HG02623 (cell line): ENCODE measurements at regions not wholly inside any gene's neighbourhood (a gene's known extent, or its start where the extent isn't known, plus 50 kb on each side); places are given as distances from the start of the nearest gene placed in this dataset.
"Not testable (repeated sequence)": the region's sequence is repeated elsewhere in the genome, so short reads cannot be mapped to it uniquely, and the experiment has no call there.

Experiments
- ATAC-seq: cut with Tn5 transposase; IDR thresholded peaks from one replicate; pipeline ENCODE4 v1.9.1; 2021; ENCODE audit warnings: moderate library complexity; ENCODE audit not compliant: unreplicated experiment

- ATAC-seq: no peak
These were observed 105.3 kb downstream of the CXCL12 start for GRCh38 chr10:44279426-44280126.

GRCh38 chr10:44278837-44279324 lies 106.0 kb downstream of the CXCL12 start:
- no peak for ATAC-seq

- ATAC-seq: not testable (repeated sequence)
These were observed 116.4 kb downstream of the CXCL12 start for GRCh38 chr10:44268435-44268948.

- ATAC-seq: no peak
These were observed 117.9 kb downstream of the CXCL12 start for GRCh38 chr10:44267007-44267406.

GRCh38 chr10:44264244-44264643 lies 120.7 kb downstream of the CXCL12 start:
- no peak for ATAC-seq

GRCh38 chr10:44263771-44264170 lies 121.1 kb downstream of the CXCL12 start:
- no peak for ATAC-seq

- no peak for ATAC-seq
These were observed 122.2 kb downstream of the CXCL12 start for GRCh38 chr10:44262551-44263251.

GRCh38 chr10:44261710-44262455 lies 123.0 kb downstream of the CXCL12 start:
- no peak for ATAC-seq

- ATAC-seq: no peak
These were observed 123.6 kb downstream of the CXCL12 start for GRCh38 chr10:44261296-44261695.

GRCh38 chr10:44260286-44260928 lies 124.5 kb downstream of the CXCL12 start:
- no peak for ATAC-seq

- no peak for ATAC-seq
These were observed 125.6 kb downstream of the CXCL12 start for GRCh38 chr10:44259090-44259874.

- no peak for ATAC-seq
These were observed 126.3 kb downstream of the CXCL12 start for GRCh38 chr10:44258460-44259089.

GRCh38 chr10:44258019-44258418 lies 126.9 kb downstream of the CXCL12 start:
- ATAC-seq: no peak

- ATAC-seq: no peak
These were observed 131.0 kb downstream of the CXCL12 start for GRCh38 chr10:44253769-44254462.

GRCh38 chr10:44252631-44253030 lies 132.3 kb downstream of the CXCL12 start:
- not testable (repeated sequence) for ATAC-seq

- ATAC-seq: not testable (repeated sequence)
These were observed 135.0 kb downstream of the CXCL12 start for GRCh38 chr10:44249933-44250332.

- no peak for ATAC-seq
These were observed 135.4 kb downstream of the CXCL12 start for GRCh38 chr10:44249490-44249889.

- not testable (repeated sequence) for ATAC-seq
These were observed 138.2 kb downstream of the CXCL12 start for GRCh38 chr10:44246700-44247099.

GRCh38 chr10:44246287-44246686 lies 138.6 kb downstream of the CXCL12 start:
- ATAC-seq: not testable (repeated sequence)
